Liver (tissue), 3 donors: ENCODE measurements at regions not wholly inside any gene's neighbourhood (a gene's known extent, or its start where the extent isn't known, plus 50 kb on each side); places are given as distances from the start of the nearest gene placed in this dataset.

Experiments used
- ATF3 ChIP-seq: IDR thresholded peaks from 2 replicates; pipeline ENCODE4 v1.6.1; 2016; ENCODE audit warnings: antibody characterized with exemption
- CTCF ChIP-seq: fragments of 150-350 bp; IDR thresholded peaks from 2 replicates; pipeline ENCODE4 v1.5.1; 2017; ENCODE audit warnings: improper control_type of control experiment, low read depth, low read length; ENCODE audit not compliant: missing input control
- EGR1 ChIP-seq, 2 donors: IDR thresholded peaks; 2 replicates each; pipeline ENCODE4 v1.6.1; 2016 to 2018; ENCODE audit warnings: antibody characterized with exemption in 2 of 2, low read depth in 2 of 2
- TAF1 ChIP-seq: conservative IDR thresholded peaks from 2 replicates; pipeline ENCODE4 v1.6.1; 2016; ENCODE audit warnings: antibody characterized with exemption, mild to moderate bottlenecking
- donor health status: healthy.
- donor health status: healthy.

- TF ChIP-seq CTCF (no peak), EGR1 (IDR thresholded peaks at IDR 0.05; ENCODE audit: low read depth in 2 of 2) (no peak), TAF1 (no peak), ATF3 (no peak)
Observed at GRCh38 chr22:49540084-49540912, 287.4 kb downstream of the BRD1 start.
